CD14-positive monocyte (primary cell): ENCODE measurements at regions not wholly inside any gene's neighbourhood (a gene's known extent, or its start where the extent isn't known, plus 50 kb on each side); places are given as distances from the start of the nearest gene placed in this dataset.

Experiments
- DNase-seq, 3 donors: peaks; one replicate each; pipeline ENCODE4 v3.0.0-alpha.2; 2011 to 2022
- H2AFZ ChIP-seq: 2 replicates; pipeline ENCODE4 v1.6.0; 2012; ENCODE audit warnings: mild to moderate bottlenecking, low read depth, low read length, inconsistent platforms; ENCODE audit not compliant: insufficient read depth, poor library complexity, severe bottlenecking
- H3K27ac ChIP-seq, 2 donors: 1 replicate in 1 of 2; 2 replicates in 1 of 2; pipeline ENCODE4 v1.5.1; 2012 to 2013; ENCODE audit warnings: low read length in 2 of 2, control low read depth in 1 of 2, inconsistent platforms in 1 of 2, low read depth in 1 of 2, mild to moderate bottlenecking in 1 of 2
- H3K27me3 ChIP-seq, 2 donors: one replicate each; pipeline versions ENCODE4 v1.6.0 to v1.6.1; 2011 to 2013; ENCODE audit warnings: low read length in 2 of 2; ENCODE audit not compliant: control insufficient read depth in 2 of 2, insufficient read depth in 2 of 2
- H3K36me3 ChIP-seq, 2 donors: replicated peaks in 1 of 2; 1 replicate in 1 of 2; 2 replicates in 1 of 2; pipeline versions ENCODE4 v1.5.1 to v1.6.1; 2012 to 2013; ENCODE audit warnings: low read length in 2 of 2, control low read depth in 1 of 2, inconsistent platforms in 1 of 2, mild to moderate bottlenecking in 1 of 2; ENCODE audit not compliant: insufficient read depth in 2 of 2, control insufficient read depth in 1 of 2
- H3K4me1 ChIP-seq, 2 donors: 1 replicate in 1 of 2; 2 replicates in 1 of 2; pipeline versions ENCODE4 v1.5.1 to v1.6.1; 2012 to 2013; ENCODE audit warnings: low read length in 2 of 2, control low read depth in 1 of 2, inconsistent platforms in 1 of 2, mild to moderate bottlenecking in 1 of 2, moderate library complexity in 1 of 2; ENCODE audit not compliant: insufficient read depth in 2 of 2, control insufficient read depth in 1 of 2
- H3K4me2 ChIP-seq: replicated peaks from 2 replicates; pipeline ENCODE3; 2012; ENCODE audit warnings: low read length, moderate library complexity, mild to moderate bottlenecking; ENCODE audit not compliant: poor library complexity, severe bottlenecking; ENCODE audit errors: extremely low read depth
- H3K4me3 ChIP-seq, 3 experiments: fragments of 200-600 bp in 1 of 3; sonication (generic) in 1 of 3; replicated peaks in 1 of 3; 1 replicate in 2 of 3; 2 replicates in 1 of 3; pipeline ENCODE4 v1.5.1; 2011 to 2013; ENCODE audit warnings: low read length in 3 of 3, mild to moderate bottlenecking in 3 of 3, control low read depth in 2 of 3, low read depth in 2 of 3, inconsistent platforms in 1 of 3, moderate library complexity in 1 of 3
- H3K79me2 ChIP-seq: 2 replicates; pipeline ENCODE4 v1.6.0; 2012; ENCODE audit warnings: mild to moderate bottlenecking, control low read depth, inconsistent platforms, low read length, moderate library complexity; ENCODE audit not compliant: insufficient read depth
- H3K9ac ChIP-seq: 2 replicates; pipeline ENCODE4 v1.6.0; 2017; ENCODE audit warnings: low read length, mild to moderate bottlenecking; ENCODE audit not compliant: insufficient read depth, poor library complexity, severe bottlenecking
- H3K9me3 ChIP-seq, 2 donors: replicated peaks in 1 of 2; 1 replicate in 1 of 2; 2 replicates in 1 of 2; pipeline versions ENCODE4 v1.5.1 to v1.6.1; 2012 to 2013; ENCODE audit warnings: low read length in 2 of 2, control low read depth in 1 of 2; ENCODE audit not compliant: control insufficient read depth in 1 of 2, insufficient read depth in 1 of 2
- H4K20me1 ChIP-seq: 2 replicates; pipeline ENCODE4 v1.6.0; 2012; ENCODE audit warnings: mild to moderate bottlenecking, low read length, control low read depth, moderate library complexity; ENCODE audit not compliant: insufficient read depth
- H3K27ac Mint-ChIP-seq, 7 donors: one replicate each; pipeline ENCODE4 v1.8.0; 2020; ENCODE audit warnings: mild to moderate bottlenecking in 7 of 7, mixed read lengths in 7 of 7, moderate library complexity in 6 of 7, inconsistent platforms in 2 of 7
- H3K27me3 Mint-ChIP-seq, 3 donors: one replicate each; pipeline ENCODE4 v1.8.0; 2021 to 2022; ENCODE audit warnings: low read depth in 3 of 3, mild to moderate bottlenecking in 3 of 3, mixed read lengths in 3 of 3, moderate library complexity in 3 of 3, inconsistent platforms in 1 of 3
- H3K36me3 Mint-ChIP-seq, 2 donors: one replicate each; pipeline ENCODE4 v1.8.0; 2020; ENCODE audit warnings: mixed read lengths in 2 of 2, inconsistent platforms in 1 of 2, mild to moderate bottlenecking in 1 of 2
- H3K4me1 Mint-ChIP-seq: one replicate; pipeline ENCODE4 v1.8.0; 2020; ENCODE audit warnings: mild to moderate bottlenecking, mixed read lengths
- H3K4me3 Mint-ChIP-seq, 2 donors: one replicate each; pipeline ENCODE4 v1.8.0; 2020; ENCODE audit warnings: mild to moderate bottlenecking in 2 of 2, mixed read lengths in 2 of 2, moderate library complexity in 1 of 2
- H3K9me3 Mint-ChIP-seq, 7 donors: one replicate each; pipeline ENCODE4 v1.8.0; 2020 to 2022; ENCODE audit warnings: mixed read lengths in 7 of 7, mild to moderate bottlenecking in 6 of 7, moderate library complexity in 6 of 7, inconsistent platforms in 2 of 7
- CTCF ChIP-seq: fragments of 200-600 bp; IDR thresholded peaks from one replicate; pipeline ENCODE4 v1.8.0; 2022; ENCODE audit warnings: antibody characterized with exemption, mild to moderate bottlenecking
- WGBS: methylation state at CpG from one replicate; pipeline ENCODE4 v1.1.5; 2013; ENCODE audit warnings: missing lambda C conversion rate; ENCODE audit not compliant: insufficient coverage; 5-methylcytosine and 5-hydroxymethylcytosine counted together
- intact Hi-C, 2 donors: fragments of 100-400 bp; cut with micrococcal nuclease; formaldehyde crosslinking; loops; one replicate each; pipeline versions ENCODE4 v1.15.0 to v1.15.1; 2023

- Histone ChIP-seq H3K4me1 (no peaks in the 10 kb centered on the region), H4K20me1 (no peaks in the 10 kb centered on the region), H3K9me3 (no peaks in the 10 kb centered on the region), H3K9ac (no peak overlapping the region), H3K79me2 (no peaks in the 10 kb centered on the region), H3K4me3 (no peak overlapping the region), H3K27ac (no peak overlapping the region), H2AFZ (peak overlapping the region; percentile 36), H3K27me3 (no peaks in the 10 kb centered on the region), H3K36me3 (no peaks in the 10 kb centered on the region), H3K4me2 (no peak overlapping the region)
- H3K9me3 Mint-ChIP-seq: peaks cover 0 to 5% (median 2%) of the 10 kb centered on the region in 7 donors
- TF ChIP-seq CTCF: no peak
- peaks cover 1% of the 10 kb centered on the region for H3K4me1 Mint-ChIP-seq
- no peak overlapping the region for H3K4me3 Mint-ChIP-seq
- no CpG with 5 or more reads among the region's 5 CpGs for WGBS
- no peaks in the 10 kb centered on the region for H3K36me3 Mint-ChIP-seq
- DNase-seq: no peak
- intact Hi-C loops: no loop called here
- no peak overlapping the region for H3K27ac Mint-ChIP-seq
- peaks cover 0 to 2% (median 0%) of the 10 kb centered on the region in 3 donors for H3K27me3 Mint-ChIP-seq
Observed at GRCh38 chr1:90613371-90613770, 103.7 kb downstream of the BARHL2 start.

GRCh38 chr1:90612033-90612432, 105.1 kb downstream of the BARHL2 start:
- Histone ChIP-seq H3K4me1 (no peaks in the 10 kb centered on the region), H3K4me3 (no peak overlapping the region), H3K4me2 (no peak overlapping the region), H3K9ac (no peak overlapping the region), H3K27ac (no peak overlapping the region), H2AFZ (no peak overlapping the region), H3K27me3 (no peaks in the 10 kb centered on the region), H3K79me2 (no peaks in the 10 kb centered on the region), H3K36me3 (no peaks in the 10 kb centered on the region), H4K20me1 (no peaks in the 10 kb centered on the region), H3K9me3 (no peaks in the 10 kb centered on the region)
- Mint-ChIP-seq H3K36me3 (no peaks in the 10 kb centered on the region), H3K27me3 (peaks cover 0 to 2% (median 0%) of the 10 kb centered on the region in 3 donors), H3K4me3 (no peak overlapping the region), H3K4me1 (peaks cover 1% of the 10 kb centered on the region), H3K27ac (no peak overlapping the region), H3K9me3 (peaks cover 0 to 4% (median 0%) of the 10 kb centered on the region in 7 donors)
- no CpG with 5 or more reads among the region's 2 CpGs for WGBS
- no peak for TF ChIP-seq CTCF
- DNase-seq: no peak
- intact Hi-C loops: no loop called here
